ENCODE measurements at regions not wholly inside any gene's neighbourhood (a gene's known extent, or its start where the extent isn't known, plus 50 kb on each side); places are given as distances from the start of the nearest gene placed in this dataset.
"Not testable (repeated sequence)": the region's sequence is repeated elsewhere in the genome, so short reads cannot be mapped to it uniquely, and the experiment has no call there.

DNA sequence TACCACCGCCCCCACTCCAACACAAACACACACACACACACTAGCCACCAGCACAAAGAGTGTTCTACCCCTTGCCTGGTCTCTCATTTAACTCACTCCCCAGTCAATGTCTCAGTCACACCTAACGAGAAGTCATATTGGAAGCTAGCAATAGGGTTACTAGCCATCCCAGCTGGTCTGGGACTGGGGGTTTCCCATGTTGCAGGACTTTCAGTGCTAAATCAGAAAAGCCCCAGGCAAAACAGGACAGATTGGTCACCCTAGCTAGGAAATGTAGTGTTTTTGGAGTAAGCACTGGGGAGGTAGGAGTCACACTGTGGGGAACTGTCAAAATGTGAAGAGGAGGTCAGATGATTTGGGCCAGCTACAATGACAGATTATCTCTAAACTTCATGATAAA, 158.1 kb downstream of the UNC5CL start:
- no peak for DNase-seq

DNA sequence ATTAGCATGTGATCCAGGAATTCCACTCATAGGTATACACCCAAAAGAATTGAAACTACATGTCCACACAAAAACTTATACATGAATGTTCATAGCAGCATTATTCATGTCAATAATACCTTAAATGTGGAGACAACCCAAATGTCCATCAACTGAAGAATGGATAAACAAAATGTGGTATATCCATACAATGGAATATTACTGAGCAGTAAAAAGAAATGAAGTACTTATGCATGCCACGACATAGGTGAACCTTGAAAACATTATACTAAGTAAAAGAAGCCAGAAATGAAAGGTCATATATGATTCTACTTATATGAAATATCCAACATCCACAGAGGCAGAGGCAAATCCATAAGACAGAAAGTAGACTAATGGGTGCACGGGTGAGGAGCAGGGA, 159.9 kb downstream of the UNC5CL start:
- DNase-seq, result no peak

DNA sequence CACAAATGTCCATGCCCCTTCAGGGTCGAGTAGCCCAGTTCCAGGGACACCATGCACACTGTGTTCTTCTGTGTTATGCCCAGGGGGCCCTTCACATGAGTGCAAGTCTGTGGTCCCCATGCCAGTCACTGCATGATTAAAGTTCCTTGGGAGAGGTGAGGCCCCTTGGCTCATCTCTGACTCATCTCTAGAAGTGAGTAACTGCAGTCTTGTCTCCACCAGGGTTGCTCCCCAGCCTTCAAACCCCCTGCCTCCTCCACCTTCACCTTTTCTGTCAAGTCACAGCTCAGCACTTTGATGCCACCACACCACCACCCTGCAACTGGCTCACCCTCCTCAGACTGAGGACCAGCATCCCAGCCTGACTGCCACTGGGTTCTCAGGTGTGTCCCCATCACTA, 161.7 kb downstream of the UNC5CL start:
- DNase-seq, result no peak

DNA sequence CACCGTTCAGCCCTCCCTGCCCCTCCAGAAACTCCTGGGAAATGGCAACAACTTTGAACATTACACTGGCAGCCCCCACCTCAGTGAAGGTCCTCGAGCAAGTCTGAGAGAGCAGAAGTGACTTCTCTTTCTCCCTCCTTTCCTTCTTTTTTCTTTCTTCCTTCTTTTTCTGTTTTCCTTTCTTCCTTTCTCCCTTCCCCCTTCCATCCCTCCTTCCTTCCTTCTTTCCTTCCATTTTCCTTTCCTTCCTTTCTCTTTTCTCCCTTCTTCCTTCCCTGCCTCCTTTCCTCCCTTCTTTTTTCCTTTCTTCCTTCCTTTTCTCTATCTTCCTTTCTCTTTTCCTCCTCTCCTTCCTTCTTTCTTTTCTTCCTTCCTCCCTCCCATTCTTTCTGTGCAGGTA, 162.7 kb downstream of the UNC5CL start:
- DNase-seq, result no peak

DNA sequence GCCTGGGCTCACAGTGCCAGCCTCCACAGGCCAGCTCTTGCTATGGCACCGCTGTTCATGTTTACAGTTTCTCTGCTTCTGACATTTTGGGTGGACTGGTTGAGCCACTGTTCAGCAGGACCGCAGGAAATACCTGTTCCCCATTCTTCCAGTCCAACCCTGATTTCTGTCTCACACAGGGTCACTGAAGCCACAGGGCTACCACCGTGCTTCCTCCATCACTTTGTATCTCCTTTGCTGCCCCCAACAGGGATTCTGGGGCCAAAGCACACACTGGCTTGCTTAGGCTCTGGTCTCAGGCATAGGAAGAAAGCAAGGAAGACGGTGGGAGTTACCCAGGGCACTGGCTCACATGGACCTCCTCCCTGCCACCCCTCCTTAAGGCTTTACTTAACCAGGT, 164.5 kb downstream of the UNC5CL start:
- no peak for DNase-seq

DNA sequence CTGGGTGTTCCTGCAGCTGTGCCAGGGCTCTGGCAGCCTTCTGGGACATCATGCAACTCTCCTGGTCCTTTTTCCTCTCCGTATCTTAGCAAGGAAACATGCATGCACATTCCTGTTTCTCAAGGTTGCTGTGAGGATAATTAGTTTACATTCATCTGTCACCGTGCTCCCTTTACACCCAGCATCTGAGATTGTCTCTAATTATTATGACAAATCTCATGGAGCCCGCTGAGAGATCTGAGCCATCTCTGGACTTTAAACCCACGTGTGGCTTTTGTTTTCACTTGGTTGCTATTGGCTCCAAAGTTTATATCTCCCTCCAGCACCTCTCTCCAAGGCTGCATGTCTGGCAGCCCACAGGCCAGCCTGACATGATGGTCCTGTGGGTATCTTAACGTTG, 167.6 kb downstream of the UNC5CL start:
- no peak for DNase-seq

DNA sequence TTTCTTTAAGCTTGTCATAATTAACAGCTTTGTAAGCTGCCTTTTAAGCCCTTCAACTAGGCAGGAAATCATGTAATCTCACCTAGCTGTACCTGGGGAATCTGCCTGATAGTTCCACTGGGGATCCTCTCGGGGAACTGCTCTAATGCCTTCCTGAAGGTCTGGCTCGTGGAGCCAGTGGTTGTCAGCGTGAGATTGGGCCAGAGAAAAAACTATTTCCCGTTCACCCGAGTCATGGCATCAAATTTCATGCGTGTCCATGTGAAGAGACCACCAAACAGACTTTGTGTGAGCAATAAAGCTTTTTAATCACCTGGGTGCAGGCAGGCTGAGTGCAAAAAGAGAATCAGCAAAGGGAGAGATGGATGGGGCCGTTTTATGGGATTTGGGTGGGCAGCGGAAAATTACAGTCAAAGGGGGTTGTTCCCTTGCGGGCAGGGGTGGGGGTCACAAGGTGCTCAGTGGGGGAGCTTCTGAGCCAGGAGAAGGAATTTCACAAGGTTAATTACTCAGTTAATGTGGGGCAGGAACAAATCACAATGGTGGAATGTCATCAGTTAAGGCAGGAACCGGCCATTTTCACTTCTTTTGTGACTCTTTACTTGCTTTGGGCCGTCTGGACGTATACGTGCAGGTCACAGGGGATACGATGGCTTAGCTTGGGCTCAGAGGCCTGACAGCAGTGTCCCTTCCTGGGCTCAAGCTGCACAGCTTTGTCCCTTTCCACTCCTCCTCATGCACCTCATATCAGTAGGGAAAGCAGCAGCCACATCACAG, 170.7 kb downstream of the UNC5CL start:
- not testable (repeated sequence) for DNase-seq

DNA sequence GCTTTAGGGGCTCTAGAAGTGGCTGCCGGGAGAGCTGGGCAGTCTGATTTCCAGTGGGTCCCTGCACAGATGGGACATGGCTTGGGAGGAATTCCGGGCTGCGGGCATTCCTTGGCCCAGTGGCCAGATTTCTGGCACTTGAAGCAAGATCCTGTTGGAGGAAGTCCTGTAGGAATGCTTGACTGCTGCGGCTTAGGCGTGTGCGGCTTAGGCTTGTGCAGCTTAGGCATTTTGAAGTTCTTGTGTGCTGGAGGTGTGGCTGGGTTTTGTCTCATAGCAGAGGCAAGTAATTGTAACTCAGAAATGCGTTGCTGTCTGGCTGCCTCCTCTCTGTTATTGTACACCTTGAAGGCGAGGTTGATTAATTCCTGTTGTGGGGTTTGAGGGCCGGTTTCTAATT, 171.5 kb downstream of the UNC5CL start:
- not testable (repeated sequence) for DNase-seq

DNA sequence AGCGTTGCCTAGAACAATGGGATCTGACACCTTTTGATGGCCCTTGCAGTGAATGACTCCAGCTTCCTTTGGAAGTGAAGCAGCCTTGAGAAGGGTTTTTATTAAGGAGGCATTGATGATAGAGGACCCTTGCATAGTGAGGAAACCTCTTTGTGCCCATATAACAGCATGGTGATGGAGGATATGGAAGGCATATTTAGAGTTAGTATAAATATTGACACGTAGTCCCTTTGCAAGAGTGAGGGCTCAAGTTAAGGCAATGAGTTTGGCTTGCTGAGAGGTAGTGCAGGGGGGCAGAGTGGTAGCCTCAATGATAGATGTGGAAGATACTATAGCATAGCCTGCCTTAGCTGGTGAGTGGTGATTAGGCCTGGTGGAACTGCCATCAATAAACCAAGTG, 173.8 kb downstream of the UNC5CL start:
- not testable (repeated sequence) for DNase-seq

DNA sequence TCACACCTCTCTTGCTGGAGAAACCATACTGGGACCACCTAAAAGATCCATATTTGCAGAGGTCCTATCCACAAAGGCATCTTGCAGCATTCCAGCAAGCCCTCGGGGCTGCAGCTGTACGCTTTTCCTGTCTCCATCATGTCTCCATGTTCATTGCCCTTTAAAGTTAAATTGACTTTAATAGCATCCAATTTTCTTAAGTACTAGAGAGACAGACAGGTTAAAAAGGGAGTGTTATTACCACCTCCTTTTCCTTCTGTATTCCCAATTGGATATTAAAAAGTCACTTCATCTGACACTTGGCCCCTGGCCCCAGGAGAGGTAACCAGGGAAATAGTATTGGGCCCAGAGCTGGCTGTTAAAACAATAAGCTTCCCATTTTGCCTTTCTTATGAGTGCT, 178.6 kb downstream of the UNC5CL start:
- DNase-seq, result no peak

DNA sequence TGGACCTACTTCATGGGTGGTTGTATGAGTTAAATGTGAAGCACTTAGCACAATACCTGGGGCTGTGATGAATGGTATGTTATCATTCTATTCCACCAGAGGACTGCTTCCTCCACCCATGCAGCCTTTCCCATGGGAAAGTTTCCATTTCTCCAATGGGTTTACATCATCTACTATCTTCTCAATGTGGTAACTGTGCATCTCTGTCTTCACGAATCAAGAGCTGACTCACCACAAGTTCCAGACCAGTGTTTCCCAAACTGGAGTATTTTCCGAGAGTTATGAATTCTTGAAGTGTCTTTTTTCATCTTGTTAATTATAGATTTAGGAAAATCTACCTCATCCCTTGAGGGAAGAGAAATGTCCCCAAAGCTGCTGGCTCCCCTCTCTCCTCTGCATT, 182.8 kb downstream of the UNC5CL start:
- no peak for DNase-seq

DNA sequence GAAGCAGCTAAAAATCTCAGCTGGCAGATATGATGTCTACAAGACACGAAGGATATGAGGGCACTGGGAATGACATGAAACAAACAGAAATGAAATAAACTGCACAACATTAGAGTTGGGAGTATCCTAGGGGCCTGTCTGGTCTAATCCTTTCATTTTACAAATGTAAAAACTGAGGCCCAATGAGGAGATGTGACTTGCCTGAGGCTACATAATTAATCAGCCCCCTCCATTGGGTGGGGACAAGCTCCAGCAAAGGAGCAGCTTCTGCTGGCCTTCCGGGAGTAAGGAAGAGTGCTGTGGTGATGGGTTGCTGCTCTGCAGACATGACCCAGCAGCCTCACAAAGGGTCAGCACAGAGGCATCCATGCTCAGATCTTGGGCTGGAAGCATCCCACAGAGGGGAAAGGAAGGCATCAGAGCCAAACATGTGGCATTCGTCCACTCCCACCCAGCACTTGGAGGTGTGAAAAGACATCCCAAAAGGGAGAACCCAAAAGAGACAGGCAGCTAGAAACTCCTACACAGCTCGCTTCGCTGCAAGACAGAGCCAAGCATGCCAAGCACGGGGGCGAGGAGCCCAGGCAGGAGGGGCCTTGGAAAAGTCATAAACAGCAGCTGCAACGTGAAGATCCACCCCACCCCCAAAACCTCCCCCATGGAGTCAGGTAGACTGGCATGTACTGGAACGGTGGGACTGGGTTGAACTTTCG, 183.7 kb downstream of the UNC5CL start:
- DNase-seq, result no peak

DNA sequence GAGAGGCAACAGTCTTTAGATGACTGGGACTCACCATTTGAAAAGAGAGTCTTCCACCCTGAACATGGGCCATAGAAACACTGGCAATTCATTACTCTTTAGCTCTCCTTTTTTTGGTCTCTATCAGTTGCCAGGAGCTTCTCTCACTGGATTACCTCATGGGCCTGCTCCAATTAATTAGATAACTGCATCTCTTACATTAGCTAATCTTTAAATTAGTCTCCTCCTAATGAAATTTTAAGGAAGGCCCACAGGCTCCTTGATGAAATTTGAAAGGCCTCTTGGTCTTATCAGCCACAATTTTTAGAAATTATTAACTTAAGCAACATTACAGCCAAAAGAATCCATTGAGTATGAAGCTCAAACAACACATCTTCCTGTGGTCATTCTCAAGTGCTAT, 184.4 kb downstream of the UNC5CL start:
- no peak for DNase-seq

DNA sequence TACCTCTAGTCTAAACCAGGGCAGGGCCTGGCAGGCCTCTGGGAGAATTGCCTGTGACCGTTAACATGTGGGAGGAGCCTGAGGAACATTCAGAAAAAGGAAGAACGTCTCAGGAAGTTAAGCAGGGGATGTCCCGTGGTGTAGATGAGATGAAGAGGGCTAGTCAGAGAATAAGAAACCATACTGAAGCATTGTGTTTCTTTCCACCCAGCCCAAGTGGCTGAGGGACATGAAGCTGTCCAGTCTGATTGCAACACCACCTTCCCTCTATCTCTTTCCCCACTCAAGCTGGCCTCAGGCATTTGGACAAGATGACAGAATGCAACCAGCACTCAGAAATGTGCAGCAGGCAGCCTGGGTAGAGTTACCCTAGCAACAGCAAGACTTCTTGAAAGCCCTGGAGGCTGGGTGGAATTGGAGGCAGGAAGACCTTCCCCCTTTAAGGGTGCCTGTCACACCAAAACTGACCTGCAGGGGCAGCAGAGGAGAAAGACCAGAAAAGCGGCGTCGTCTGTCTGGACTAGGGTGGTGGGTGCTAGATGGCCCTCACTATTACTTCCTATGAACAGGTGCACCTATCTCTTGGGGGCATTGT, 186.1 kb downstream of the UNC5CL start:
- no peak for DNase-seq

DNA sequence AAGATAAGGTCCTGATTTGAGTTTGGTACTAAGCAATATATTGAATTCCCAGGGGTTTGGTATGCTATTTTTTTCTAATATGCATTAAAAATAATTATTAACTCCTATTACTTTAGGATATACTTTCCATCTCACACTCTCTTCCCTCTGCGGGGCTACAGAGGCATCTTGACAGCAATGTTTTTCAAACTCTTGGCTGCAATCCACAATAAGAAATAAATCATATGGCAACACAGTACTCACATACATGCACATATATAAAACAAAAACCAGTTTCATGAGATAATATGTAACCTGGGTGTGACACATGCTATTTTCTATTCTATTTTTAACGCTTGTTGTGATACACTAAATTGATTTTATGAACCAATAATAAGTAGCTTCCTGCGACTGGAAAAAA, 189.5 kb downstream of the UNC5CL start:
- DNase-seq, result no peak

DNA sequence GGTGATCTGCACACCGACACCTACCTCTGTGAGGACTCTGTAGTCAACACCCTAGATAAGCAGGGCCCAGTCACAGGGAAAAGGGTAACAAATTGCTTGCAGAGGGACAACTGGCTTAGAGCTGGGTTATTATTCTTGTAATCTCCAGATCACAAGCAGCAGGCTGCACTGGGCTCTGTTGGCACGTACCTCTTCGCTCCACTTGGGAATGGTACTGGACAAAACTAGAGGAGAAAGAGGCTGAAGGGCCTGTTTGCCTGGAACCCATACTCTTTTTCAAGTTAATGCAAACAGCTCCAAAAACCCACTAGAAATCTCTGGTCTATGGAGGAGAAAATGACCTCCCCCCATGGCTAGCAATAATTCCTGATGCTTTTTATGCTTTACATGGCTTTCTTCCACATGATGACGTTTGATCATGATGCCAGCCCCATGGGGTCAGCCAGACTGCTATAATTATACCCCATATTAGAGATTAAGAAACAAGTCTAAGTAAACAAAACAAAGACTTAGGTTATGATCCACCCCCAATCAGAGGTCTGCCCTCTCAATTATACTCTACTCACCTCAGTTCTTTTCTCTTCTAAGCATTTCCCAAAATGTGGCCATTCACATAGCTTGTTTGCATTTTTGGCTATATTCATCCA, 190.0 kb downstream of the UNC5CL start:
- no peak for DNase-seq

DNA sequence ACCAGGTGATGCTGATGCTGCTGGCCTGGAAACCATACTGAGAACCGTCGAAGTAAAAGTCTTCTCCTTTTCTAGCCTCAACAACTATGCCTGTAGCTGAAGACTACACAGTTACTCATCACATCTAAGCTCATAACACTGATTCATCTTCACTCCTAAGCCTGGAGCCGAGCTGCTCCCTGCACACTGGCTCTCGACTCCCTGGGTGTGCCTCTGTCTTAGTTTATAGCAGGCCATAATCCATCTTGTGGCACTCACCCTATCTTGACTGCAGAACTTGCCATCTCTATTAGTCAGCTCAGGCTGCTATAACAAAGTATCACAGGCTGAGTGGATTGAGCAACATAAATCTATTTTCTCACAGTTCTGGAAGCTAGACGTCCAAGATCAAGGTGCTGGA, 191.0 kb downstream of the UNC5CL start:
- DNase-seq, result no peak

DNA sequence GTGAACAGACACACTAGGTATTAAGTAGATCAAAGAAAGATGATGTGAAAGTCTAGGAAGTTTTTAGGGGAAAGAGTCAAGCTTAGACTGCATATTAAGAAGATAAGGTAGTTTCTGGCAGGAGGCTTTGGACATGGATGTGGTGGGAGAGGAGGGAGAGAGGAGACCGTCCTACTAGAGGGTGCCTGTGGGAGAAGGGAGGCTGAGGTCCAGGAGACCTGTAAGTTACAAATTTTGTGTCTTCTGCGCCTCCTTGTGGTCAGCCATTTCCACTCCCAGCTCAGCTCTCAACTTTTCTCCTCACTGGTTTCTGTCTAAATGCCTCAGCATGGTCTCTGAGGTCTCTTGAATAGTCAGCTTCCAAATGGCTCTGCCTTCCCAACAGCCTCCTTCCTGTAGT, 193.5 kb downstream of the UNC5CL start:
- peak in 1 of 6 experiments; percentile 17 for DNase-seq

DNA sequence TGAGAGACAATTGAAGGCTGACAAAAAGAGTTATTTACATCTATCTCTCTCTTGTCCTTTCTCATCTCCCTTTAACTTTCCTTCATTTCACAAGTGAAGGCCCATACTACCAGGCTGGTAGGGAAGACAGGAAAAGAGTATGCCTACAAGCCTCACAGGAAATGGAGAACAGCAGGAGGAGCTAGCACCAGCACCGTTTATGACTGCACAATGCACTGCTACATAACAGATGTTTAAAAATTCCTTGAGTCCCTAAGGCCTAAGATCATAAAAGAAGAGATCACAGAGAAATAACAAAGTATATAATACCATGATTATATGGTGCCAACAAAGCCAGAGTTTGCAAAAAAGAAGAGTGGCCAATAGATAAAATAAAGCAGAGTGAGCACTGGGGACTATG, 194.8 kb downstream of the UNC5CL start:
- no peak for DNase-seq

DNA sequence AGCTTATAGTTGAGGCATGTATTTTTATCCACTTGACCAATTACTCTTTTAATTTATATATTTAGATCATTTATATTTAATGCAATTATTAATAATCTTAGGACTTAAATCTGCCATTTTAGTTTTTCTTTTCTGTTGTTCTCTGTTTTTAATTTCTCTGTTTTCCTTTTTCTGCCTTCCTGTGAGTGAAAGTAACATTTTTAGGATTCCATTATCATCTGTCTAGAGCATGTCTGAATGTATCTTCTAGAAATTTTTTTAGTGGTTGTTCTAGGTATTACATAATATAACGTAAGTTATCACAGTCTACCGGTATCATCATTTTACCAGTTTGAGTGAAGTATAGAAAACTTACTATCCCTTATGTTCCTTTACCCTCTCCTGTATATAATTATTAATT, 197.3 kb downstream of the UNC5CL start:
- DNase-seq, result no peak

DNA sequence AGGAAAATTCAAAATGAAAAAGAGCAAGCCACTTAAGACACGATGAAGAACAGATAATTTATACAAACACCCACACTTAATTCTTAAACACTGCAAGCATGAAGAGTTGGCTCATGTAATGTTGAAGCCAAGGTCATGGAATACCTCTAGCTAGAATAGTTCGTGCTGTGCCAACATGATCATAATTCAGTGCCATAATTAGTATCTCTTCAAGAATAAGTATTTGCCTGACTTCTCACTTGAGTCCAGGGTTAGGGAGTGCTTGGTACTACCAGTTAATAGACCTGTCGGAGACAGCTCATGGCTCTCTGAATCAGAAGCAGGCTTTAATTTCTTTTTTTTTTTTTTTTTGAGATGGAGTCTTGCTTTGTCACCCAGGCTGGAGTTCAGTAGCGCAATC, 206.3 kb downstream of the UNC5CL start:
- no peak for DNase-seq

DNA sequence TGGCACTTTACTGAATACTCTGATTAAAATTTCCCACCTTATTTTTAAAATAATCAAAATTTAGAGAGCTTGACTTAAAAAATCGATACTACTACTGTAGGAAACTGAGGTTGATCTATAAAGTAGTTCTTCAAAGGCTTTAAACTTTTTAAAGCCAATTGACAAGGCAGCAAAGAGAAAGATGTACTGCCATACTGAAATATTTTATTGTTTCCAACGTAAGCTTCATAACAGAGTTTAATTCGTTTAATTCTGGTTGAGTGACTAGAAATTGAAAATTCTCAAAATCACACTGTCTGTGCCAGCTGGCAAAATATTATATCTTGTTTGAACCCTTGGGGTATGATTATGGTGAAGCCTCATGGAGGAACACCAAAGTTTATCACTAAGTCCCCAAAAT, 207.6 kb downstream of the UNC5CL start:
- DNase-seq, result no peak

DNA sequence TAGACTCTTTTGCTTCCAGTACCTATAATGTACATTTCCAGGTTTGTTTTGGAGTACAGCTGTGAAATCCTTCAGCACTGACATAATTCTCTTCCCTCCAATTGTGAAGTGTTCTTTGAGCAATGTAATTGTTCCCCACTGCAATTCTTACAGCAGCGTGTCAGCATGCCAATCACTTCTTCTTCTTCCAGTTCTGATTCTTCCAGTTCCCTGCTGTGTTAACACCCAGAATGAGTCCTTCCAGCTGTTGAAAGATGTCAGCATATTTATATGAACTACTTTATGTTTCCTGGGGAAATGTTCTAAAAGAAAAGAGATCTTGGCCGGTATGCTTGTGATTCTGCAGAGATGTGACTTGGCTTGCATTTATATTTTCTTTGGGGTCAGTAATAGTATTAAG, 213.9 kb downstream of the UNC5CL start:
- no peak for DNase-seq
